ENCODE measurements at regions not wholly inside any gene's neighbourhood (a gene's known extent, or its start where the extent isn't known, plus 50 kb on each side); places are given as distances from the start of the nearest gene placed in this dataset.

- Histone ChIP-seq H3F3A (replicated peaks; ENCODE audit: insufficient read depth) (no peaks in the 10 kb centered on the region), H3K9me2 (no peaks in the 10 kb centered on the region), H3K4me2 (no peak overlapping the region), H3K4me3 (ENCODE audit: low read depth in 2 of 2, low read length in 1 of 2) (no peak overlapping the region), H3K9me3 (no peaks in the 10 kb centered on the region), H4K20me1 (ENCODE audit: insufficient read depth) (no peaks in the 10 kb centered on the region), H3K27ac (ENCODE audit: low read depth in 2 of 2, low read length in 1 of 2) (no peak overlapping the region), H3K9ac (no peak overlapping the region), H3K27me3 (ENCODE audit: insufficient read depth) (no peaks in the 10 kb centered on the region), H3K4me1 (ENCODE audit: control insufficient read depth in 1 of 2, insufficient read depth in 2 of 2, low read depth in 1 of 2, low read length in 1 of 2) (no peaks in the 10 kb centered on the region), H3K36me3 (replicated peaks in 1 of 2; ENCODE audit: control insufficient read depth in 1 of 2, insufficient read depth in 2 of 2, low read length in 1 of 2) (no peaks in the 10 kb centered on the region), H2AFZ (ENCODE audit: low read depth) (no peak overlapping the region), H3K79me2 (ENCODE audit: insufficient read depth) (no peaks in the 10 kb centered on the region)
- POLR2A ChIA-PET: no interaction called here
- CTCF ChIA-PET: interaction anchor here (0.7 to 1.0 kb wide), 3 partner anchors 12 to 18 kb away, joined by 3 read pairs; no protein-coding TSS in a partner anchor
- DNase-seq: no peak
- 96% methylated on average over 10 of the region's 10 CpGs for WGBS (ENCODE audit: low lambda C conversion rate)
- no peak for TF ChIP-seq NFIC (IDR thresholded peaks at IDR 0.05; ENCODE audit: borderline replicate concordance)
- no peak for TF ChIP-seq EP300 (IDR thresholded peaks at IDR 0.05; ENCODE audit: borderline replicate concordance in 1 of 2, low read depth in 1 of 2, low read length in 1 of 2)
- TF ChIP-seq PBX3 (IDR thresholded peaks at IDR 0.05): no peak
- no peak for TF ChIP-seq GATA2 (CRISPR knock-in tag; IDR thresholded peaks at IDR 0.05)
- no peak for TF ChIP-seq MXI1 (IDR thresholded peaks at IDR 0.05; ENCODE audit: low read depth, low read length)
- no peak for TF ChIP-seq CTCF (IDR thresholded peaks at IDR 0.05)
- no peak for TF ChIP-seq REST (IDR thresholded peaks at IDR 0.05; ENCODE audit: low read depth, low read length)
- no peak for TF ChIP-seq YY1 (IDR thresholded peaks at IDR 0.05; ENCODE audit: low read depth)
- TF ChIP-seq GABPA (IDR thresholded peaks at IDR 0.05; ENCODE audit: low read depth): no peak
- no peak for TF ChIP-seq TAF1 (IDR thresholded peaks at IDR 0.05; ENCODE audit: borderline replicate concordance, low read depth, low read length)
Measured at GRCh38 chr9:16230731-16231130, 639.7 kb downstream of the BNC2 start.

- Histone ChIP-seq H3K4me2 (no peak overlapping the region), H3K9ac (no peak overlapping the region), H4K20me1 (ENCODE audit: insufficient read depth) (no peaks in the 10 kb centered on the region), H3K4me3 (ENCODE audit: low read depth in 2 of 2, low read length in 1 of 2) (no peak overlapping the region), H3K27ac (ENCODE audit: low read depth in 2 of 2, low read length in 1 of 2) (no peak overlapping the region; a peak in 1 of 4 replicates), H3F3A (replicated peaks; ENCODE audit: insufficient read depth) (no peaks in the 10 kb centered on the region), H3K36me3 (replicated peaks in 1 of 2; ENCODE audit: control insufficient read depth in 1 of 2, insufficient read depth in 2 of 2, low read length in 1 of 2) (no peaks in the 10 kb centered on the region), H3K27me3 (ENCODE audit: insufficient read depth) (no peaks in the 10 kb centered on the region), H3K4me1 (ENCODE audit: control insufficient read depth in 1 of 2, insufficient read depth in 2 of 2, low read depth in 1 of 2, low read length in 1 of 2) (peaks cover 0 to 10% of the 10 kb centered on the region in 2 experiments; a peak in 3 of 4 replicates), H3K9me2 (no peaks in the 10 kb centered on the region), H3K79me2 (ENCODE audit: insufficient read depth) (no peaks in the 10 kb centered on the region), H3K9me3 (no peaks in the 10 kb centered on the region), H2AFZ (ENCODE audit: low read depth) (no peak overlapping the region)
- ChIA-PET POLR2A (no interaction called here), CTCF (no interaction called here)
- WGBS (ENCODE audit: low lambda C conversion rate): 71% methylated on average over 8 of the region's 8 CpGs
- DNase-seq: no peak
- TF ChIP-seq FOXJ3 (CRISPR knock-in tag; IDR thresholded peaks at IDR 0.05) (no peak), CTCF (IDR thresholded peaks at IDR 0.05) (no peak), POLR2AphosphoS5 (IDR thresholded peaks at IDR 0.05; ENCODE audit: low read depth, low read length) (no peak), JUND (IDR thresholded peaks at IDR 0.05) (no peak), SIN3A (IDR thresholded peaks at IDR 0.05; ENCODE audit: borderline replicate concordance, low read depth, low read length) (no peak), RFX5 (IDR thresholded peaks at IDR 0.05; ENCODE audit: low read length) (no peak), MEF2A (IDR thresholded peaks at IDR 0.05; ENCODE audit: borderline replicate concordance, low read depth) (no peak), RXRA (IDR thresholded peaks at IDR 0.05; ENCODE audit: borderline replicate concordance, low read depth) (no peak), TEAD4 (IDR thresholded peaks at IDR 0.05; ENCODE audit: borderline replicate concordance, insufficient read depth) (no peak), FOSL2 (IDR thresholded peaks at IDR 0.05; ENCODE audit: borderline replicate concordance, low read depth) (no peak), TAF1 (IDR thresholded peaks at IDR 0.05; ENCODE audit: borderline replicate concordance, low read depth, low read length) (no peak)
Measured at GRCh38 chr9:16236311-16236710, 634.2 kb downstream of the BNC2 start.

Data from SK-N-SH (cell line).